GM18868 (cell line): ENCODE measurements at regions not wholly inside any gene's neighbourhood (a gene's known extent, or its start where the extent isn't known, plus 50 kb on each side); places are given as distances from the start of the nearest gene placed in this dataset.

Experiments
- ATAC-seq: cut with Tn5 transposase; IDR thresholded peaks from one replicate; pipeline ENCODE4 v1.9.1; 2021; ENCODE audit warnings: mild to moderate bottlenecking, moderate library complexity; ENCODE audit not compliant: unreplicated experiment

DNA sequence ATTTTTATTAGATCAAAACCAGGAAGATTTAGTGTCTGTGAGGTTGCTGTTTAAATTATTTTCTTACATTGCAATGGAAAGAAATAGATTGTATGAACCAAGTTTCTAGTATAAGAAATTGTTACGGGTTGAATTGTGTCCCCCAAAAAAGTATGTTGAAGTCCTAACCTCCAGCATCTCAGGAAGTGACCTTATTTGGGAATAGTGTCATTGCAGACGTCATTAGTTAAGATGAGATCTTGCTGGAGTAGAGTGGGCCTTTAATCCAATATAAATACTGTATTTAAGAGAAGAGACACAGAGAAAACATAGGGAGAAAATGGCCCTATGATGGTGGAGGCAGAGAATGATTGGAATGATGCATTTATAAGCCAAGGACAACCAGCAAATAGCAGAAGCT is 188.7 kb upstream of the SAMSN1 start:
- ATAC-seq = no peak

DNA sequence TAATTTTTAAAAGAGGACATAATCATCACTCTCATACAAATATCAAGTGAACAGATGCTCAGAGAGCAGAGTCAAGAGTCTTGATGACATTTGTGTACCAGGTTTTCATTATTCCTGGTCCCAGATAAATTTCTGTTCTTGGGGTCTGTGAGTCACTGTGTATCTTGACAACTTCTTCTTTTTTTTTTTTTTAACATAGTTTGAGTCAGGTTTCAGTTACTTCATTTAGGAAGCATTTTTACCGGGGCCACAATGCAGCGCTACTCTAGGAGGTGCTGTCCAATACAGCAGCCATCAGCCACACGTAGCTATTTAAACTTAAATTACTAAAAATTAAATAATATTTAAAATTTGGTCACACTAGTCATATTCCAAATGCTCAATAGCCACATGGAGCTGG is 188.1 kb upstream of the SAMSN1 start:
- ATAC-seq = peak; percentile 72

DNA sequence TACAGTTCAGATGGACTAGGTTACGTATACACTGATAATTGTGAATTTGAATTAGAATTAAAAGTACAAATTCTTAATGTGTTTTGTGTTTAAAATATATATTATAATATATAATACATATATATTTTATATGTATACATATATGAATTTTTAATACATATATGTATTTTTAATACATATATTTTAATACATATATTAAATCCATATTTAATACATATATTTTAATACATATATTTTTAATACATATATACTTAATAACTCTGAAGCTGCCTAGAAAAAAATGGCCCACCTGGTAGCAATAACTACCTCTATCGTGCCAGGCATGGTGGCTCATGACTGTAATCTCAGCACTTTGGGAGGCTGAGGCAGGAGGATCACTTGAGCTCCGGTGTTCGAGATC is 179.1 kb upstream of the SAMSN1 start:
- no peak for ATAC-seq

DNA sequence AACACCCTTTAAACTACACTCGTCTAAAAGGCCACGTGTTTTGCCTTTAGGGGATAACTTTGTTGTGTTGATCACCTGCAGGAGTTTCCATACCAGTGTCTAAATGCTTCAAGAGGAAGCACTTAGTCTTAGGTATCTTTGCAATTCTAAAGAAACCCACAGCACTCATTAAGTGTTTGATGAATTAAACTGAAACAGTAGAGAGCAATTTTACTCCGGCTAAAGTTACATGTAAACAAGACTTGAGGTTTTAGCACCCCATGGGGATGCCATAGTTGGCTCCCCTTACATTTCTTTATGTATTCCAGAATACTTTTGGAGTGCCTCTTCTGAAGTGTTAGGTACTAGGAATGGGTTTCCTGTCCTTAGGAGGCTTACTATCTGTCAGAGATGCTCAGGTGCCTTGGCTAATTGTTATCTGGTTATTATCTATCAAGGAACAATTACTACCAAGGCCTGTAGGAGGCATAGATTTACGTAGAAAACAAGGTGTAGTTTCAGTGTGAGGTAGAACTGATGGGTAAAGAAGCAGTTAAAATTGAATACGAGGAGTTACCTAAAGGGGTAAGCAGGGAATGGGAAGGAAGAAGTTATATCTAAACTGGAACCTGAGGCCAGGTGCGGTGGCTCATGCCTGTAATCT is 176.8 kb upstream of the SAMSN1 start:
- ATAC-seq = no peak

DNA sequence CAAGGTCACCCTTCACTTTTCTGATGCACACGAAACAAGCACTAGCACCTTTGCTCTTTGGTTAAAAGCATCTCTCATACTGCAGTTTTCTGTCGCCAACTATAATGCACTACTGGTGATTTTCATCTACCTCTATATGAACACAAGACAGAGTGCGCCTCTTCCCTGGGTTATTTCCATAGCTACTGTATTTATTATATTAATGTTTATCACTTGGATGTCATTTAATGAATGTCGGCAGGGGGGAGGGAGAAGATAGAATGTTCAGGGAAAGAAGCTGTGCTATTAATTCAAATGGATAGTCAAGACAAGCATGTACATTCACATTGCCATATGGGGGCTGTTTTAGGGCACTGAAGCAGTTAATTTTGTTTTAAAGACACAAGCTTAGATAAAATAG is 174.1 kb upstream of the SAMSN1 start:
- no peak for ATAC-seq

DNA sequence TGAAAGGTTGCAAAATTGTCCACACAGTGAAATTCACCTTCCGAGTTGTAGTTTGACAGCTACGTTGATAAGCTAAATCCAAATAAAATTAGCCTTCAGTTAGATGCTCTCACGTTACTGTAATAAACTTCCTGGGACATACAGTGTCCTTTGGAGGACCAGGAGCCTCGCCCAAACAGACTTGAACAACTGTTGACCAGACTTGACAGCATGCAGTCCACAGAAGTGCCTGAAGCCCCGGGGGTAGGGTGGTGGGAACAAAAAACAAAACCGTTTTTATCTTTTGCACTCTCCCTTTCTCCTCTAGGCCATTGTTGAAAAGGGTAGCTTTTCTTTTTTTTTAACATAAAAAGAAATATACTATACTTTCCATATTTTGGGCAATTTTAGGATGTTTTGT is 172.8 kb upstream of the SAMSN1 start:
- ATAC-seq = no peak

DNA sequence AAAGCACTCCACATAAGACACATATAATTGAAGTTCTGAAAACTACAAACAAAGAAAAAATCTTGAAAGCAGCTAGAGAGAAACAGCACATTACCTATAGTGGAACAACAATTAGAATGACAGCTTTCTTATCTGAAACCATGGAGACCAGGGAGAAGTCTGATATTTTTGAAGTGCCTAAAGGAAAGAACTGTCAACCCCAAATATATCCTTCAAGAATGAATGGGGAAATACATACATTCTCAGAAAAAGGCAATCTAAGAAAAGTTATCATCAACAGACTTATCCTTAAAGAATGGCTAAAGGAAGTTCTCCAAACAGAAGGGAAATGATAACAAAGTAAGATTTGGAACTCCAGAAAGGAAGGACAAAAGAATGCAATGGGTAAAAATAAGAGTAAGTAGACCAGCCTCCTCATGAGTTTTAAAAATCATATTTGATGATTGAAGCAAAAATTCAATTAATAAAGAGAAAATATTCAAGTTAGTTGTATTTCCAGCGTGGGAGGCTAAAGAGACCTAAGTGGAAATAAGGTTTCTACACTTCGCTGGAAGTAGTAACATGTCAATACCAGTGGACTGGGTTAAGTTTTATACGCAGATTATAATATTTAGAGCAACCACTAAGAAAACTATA is 170.8 kb upstream of the SAMSN1 start:
- no peak for ATAC-seq

DNA sequence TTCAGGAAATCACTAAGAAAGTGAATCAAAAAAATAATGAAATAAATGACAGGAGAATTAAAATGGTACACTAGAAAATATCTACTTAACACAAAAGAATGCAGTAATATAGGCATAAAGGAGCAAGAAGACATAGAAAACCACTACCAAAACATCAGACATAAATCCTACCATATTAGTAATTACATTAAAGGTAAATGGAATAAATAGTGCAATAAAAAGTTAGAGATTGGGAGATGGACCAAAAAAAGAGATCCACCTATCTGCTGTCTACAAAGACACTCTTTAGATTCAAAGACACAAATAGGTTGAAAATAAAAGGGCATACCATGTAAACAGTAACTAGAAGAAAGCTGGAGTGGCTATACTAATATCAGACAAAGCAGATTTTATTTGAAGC is 167.0 kb upstream of the SAMSN1 start:
- no peak for ATAC-seq

DNA sequence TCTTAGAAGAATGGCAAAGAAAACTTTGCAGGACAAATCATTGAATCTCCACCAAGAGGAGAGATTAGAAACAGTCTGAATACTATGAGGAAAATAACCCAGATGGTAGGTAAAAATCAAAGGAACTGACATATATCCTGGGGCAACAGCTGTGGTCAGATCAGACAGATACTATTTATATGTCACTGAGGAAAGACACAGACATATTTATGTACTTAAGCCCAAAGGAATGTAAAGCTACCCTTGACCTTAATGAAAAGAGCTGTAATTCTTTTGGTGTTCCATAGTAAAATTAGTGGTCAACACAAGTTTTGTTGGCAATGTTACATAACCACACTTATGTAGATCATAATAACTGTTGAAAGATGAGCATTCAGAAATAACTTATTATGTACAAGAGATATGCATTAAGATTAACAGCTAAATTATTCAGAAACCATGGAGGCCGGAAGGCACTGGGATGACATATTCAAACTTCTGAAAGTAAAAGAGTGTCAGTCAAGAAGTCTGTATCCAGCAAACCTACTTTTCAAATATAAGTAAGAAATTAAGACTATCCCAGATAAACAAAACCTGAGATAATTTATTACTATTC is 166.1 kb upstream of the SAMSN1 start:
- ATAC-seq = no peak

DNA sequence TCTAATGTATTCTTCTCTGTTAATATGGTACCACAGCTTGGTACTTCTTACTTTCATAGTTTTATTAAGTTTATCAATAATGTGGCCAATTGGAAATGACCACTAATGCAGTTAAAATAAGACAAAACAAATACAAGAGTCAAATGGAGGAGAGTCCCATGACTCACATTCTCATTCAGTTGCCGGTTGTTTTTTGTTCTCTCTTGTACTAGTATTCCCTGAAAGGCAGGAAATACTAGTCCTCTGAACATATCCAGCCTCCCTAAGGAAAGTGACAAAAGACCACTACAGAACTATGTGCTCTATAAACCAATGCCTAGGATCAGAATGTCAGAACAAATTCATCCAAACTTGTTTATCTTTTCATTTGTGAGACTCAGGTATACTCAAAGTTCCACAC is 165.2 kb upstream of the SAMSN1 start:
- ATAC-seq = no peak

DNA sequence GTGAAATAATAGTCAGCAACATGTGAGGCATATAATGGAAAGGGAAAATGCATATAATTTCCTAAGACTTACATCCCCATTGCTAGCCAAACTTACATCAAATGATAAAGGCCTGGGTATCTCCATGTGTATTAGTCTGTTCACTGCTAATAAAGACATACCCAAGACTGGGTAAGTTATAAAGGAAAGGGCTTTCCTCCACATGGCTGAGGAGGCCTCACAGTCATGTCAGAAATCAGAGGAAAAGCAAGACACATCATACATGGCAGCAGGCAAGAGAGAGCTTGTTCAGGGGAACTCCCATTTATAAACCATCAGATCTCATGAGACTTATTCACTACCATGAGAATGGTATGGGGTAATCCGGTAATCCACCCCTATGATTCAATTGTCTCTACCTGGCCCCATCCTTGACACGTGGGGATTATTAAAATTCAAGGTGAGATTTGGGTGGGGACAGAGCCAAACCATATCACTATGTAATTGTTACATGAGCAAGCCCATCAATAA is 161.5 kb upstream of the SAMSN1 start:
- no peak for ATAC-seq

DNA sequence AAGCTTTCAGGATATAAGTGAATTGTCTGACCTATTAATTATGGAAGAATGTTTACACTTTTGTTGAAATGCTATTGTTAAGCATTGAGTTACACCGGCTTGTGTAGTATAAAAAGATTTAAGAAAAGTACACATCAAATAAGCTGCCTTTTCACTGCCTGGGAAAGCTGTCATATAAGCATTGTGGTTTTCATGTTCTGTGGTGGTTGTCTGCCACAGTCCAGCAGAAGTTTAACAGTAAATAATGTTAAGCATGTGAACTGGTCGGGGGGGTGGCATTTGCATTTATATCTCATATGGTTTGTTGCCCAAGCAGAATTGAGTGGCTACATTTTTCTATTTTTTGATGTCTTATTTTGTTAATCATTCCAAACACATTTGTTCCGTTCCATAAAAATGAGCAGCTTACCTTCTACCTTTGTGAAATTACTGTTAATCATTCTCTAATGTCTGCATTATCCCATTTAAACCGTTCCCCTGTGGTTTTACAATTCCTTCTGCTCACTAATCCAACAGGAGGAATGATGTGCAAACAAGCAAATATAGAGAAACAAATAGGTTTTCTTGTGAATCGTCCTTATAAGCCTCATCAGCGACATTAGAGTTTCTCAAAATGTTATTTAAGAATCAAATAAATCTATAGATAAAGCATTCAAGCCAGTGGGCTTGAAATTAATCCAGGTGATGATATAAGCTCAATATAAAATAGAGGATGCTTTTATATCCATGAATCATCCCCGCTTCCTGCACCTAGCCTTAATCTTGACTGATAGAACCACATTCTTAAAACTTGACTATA is 160.8 kb upstream of the SAMSN1 start:
- ATAC-seq = no peak

DNA sequence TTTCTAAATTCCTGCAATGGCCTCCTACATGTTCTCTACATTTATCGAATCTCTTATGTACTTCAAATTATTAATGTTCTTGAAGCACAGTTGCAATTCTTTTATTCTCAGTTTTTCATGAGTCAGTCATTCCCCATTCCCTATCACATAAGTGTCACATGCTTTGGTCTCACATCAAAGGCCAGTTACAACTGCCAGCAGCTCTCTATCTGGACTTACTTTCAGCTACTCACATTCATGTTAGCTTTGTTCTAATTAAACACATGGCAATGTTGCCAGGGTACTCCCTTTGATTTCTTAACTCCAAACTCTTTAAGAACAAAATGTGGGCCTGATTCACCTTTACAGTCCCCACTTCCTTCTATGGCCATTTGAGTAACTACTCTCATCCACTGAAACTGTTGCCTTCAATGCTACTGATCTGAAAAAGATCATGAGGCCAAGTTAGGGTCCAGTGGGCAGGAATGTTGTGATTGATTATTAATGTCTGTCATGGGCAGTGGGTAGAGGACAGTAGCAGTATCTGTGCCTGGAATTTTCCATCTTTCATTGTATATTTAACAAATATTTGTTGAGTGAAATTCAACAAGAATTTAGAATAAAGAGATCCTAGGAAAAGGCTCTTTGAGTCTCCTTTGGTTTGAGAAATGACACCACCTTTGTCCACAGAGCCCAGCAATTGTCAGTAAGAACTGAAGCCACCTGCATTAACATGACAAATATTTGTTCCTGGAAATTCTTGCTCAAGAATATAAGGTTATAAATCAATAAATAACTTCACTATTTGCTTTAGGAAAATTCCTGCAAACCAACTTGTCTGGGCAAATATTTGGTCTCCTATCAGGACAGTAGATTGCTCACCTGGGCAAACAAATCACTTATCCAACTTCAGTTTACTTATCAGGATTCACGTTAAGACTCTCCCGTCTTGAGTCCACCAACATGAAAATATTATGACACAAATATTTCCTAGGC is 153.6 kb upstream of the SAMSN1 start:
- no peak for ATAC-seq

DNA sequence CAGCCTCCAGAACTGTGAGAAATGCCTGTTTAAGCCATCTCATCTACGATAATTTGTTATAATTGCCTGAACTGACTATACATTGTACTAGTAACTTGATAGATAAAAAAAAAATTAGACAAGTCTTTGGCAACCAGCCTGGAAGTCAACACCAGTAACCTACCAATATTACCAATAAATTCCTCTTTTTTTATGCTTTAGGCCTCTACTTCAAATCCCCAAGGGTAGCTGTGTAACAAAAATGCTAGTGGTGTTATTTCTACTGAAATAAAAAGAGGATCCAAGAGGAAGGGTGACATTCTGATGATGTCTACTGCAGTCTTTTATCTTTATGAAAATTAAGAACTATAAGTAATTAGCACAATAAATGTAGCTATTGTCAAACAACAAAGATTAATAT is 151.7 kb upstream of the SAMSN1 start:
- no peak for ATAC-seq

DNA sequence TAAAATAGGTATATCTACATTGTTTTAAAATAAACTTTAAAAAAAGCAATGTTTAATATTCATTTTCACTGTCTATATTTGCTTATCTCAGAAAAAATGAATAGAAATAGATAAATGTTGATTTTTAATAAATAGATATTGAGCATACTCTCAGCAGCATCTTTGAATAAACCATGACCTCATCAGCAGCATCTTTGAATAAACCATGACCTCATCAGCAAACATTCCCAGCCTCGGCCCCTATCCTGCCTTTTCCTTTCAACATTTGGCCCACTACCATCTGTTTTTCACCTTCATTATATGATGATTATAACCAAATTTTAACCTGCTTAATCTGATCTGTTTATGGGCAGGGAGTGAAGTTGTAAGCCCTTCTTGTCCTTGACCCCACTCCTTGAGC is 148.7 kb upstream of the SAMSN1 start:
- ATAC-seq = no peak

DNA sequence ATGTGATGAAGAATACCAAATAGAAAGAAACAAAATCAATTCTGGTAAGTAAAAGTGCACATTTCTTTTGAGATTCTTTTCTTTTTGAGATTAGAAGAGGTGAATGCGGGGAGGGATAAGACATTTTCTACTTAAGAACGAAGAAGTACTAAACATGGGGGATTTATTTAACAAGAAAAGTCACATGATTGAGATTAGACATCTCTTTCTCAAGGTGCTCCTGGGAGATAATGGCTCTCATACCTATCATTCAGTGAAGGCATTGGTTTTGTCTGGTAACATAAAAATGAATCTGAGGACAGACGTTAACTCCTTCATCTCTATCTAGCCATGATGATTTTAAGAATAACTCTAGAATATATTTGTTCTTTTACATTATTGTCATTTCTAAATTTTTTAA is 147.9 kb upstream of the SAMSN1 start:
- ATAC-seq = no peak

DNA sequence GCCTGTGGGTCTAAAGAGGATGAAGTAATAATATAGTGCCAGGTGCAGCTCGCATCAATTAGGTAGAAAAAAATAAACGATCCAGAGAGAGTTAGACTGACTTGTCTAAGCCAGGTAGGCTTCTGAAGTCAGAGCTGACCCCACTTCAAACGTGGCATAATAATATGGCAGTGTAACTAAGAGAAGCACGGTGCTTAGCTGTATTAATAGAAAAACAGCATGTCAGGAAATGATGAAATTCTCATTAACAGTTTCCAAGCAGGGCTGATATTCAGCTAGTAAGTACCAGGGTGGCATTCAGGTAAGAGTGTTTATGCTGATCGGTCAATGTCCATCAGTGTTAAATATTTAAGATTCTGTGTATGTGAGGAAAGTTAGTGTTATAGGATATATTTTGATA is 145.8 kb upstream of the SAMSN1 start:
- ATAC-seq = no peak

DNA sequence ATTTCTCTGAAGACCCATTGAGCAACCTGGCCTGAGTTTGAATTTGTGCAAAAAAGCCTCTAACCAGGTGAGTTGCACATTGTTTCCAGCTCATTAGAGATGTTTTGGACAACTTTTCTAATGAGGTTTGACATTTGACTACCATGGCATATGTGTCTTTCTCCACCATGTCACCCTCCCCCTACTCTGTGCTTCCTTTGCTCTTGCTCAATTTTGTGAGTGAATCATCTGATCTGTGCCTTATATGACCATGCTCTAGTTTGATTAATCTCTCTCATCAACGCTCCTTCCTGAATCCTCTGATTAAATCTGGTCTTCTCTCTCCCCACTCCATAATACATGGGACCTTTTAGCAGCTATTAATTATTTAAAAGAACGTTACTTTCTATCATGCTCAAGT is 144.8 kb upstream of the SAMSN1 start:
- no peak for ATAC-seq

DNA sequence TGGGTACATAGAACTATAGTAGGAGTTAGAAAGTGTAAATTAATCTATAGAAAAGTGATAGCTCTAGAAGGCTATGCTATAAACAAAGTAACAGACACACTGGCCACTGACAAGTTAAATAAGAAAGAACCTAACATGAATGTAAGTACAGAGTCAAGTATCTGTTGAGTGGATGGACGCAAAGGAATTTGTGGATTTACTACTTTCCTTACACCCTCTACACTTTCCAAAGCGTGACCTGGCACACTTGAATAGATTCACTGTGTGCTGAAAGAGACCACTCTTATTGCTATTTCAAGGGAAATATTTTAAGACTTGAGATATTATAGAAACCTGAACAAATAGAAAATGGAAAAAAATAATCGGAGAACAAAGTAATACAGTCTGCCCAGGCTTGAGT is 142.8 kb upstream of the SAMSN1 start:
- ATAC-seq = no peak

DNA sequence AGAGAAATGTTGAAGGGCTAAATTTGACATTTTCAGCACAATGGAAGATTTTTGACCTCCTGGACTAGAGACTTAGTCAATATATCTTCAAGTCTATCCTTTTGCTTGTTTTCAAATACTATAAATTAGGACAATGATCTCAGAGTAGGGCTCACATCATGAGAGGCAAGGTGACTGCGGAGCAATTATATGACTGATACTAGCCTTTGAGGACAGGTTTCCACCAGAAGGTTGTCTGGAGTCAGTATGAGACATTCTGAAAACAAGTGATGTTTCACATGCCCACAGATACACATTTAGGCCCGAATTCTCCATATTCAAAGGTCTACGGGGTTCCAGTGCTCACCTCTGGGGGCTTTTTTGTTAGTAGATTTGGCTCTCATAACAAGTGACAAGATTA is 142.3 kb upstream of the SAMSN1 start:
- ATAC-seq = peak; percentile 52

DNA sequence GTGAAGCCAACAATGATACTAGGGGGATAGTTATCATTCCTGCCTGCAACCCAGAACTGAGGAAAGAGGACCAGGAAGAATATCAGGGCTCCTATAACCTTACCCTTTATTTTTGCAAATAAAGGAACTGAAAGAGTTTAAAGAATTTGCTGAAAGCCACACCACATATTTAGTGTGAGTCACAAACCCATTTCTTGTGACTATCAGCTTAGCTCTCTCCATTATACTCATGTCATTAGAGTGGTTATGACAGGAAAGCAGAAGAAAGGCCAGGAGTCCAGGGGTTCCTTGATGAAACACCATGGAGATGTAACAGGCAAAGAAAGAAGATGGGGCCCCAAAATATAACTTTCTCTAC is 141.1 kb upstream of the SAMSN1 start:
- peak; percentile 59 for ATAC-seq
